Upper lobe of left lung (tissue), 6 donors: ENCODE measurements at regions not wholly inside any gene's neighbourhood (a gene's known extent, or its start where the extent isn't known, plus 50 kb on each side); places are given as distances from the start of the nearest gene placed in this dataset.

ENCODE experiments used
- ATAC-seq, 2 donors: fragments of 200-7000 bp; cut with Tn5 transposase; one replicate each; pipeline ENCODE4 v1.9.1; 2022; ENCODE audit warnings: mild to moderate bottlenecking in 2 of 2, moderate library complexity in 2 of 2; ENCODE audit not compliant: low FRiP score in 2 of 2
- DNase-seq, 2 donors: peaks; one replicate each; pipeline ENCODE4 v3.0.0-alpha.2; 2019 to 2020
- H3K27ac ChIP-seq, 4 donors: fragments of 200-600 bp; sonication (generic); one replicate each; pipeline ENCODE4 v1.5.1; 2016 to 2019
- H3K27me3 ChIP-seq, 4 donors: fragments of 200-600 bp; sonication (generic); one replicate each; pipeline ENCODE4 v1.5.1; 2017 to 2019
- H3K36me3 ChIP-seq, 4 donors: fragments of 200-600 bp; sonication (generic); one replicate each; pipeline ENCODE4 v1.5.1; 2016 to 2019
- H3K4me1 ChIP-seq, 4 donors: fragments of 200-600 bp; sonication (generic); one replicate each; pipeline ENCODE4 v1.5.1; 2018 to 2019
- H3K4me3 ChIP-seq, 4 donors: fragments of 200-600 bp; sonication (generic); one replicate each; pipeline ENCODE4 v1.5.1; 2017 to 2019; ENCODE audit warnings: mild to moderate bottlenecking in 2 of 4, moderate library complexity in 1 of 4
- H3K9me3 ChIP-seq, 4 donors: fragments of 200-600 bp; sonication (generic); one replicate each; pipeline ENCODE4 v1.5.1; 2018 to 2019
- CTCF ChIP-seq, 6 experiments: fragments of 450-650 bp in 4 of 6; fragments of 200-600 bp in 2 of 6; sonication (generic) in 2 of 6; IDR thresholded peaks; one replicate each; pipeline ENCODE4 v1.5.1; 2016 to 2019; ENCODE audit warnings: antibody characterized with exemption in 6 of 6
- EP300 ChIP-seq, 4 donors: sonication (generic); formaldehyde crosslinking; IDR thresholded peaks; one replicate each; pipeline ENCODE4 v1.5.1; 2017; ENCODE audit warnings: antibody characterized with exemption in 4 of 4, control low read depth in 2 of 4
- POLR2A ChIP-seq, 4 donors: fragments of 450-650 bp; IDR thresholded peaks; one replicate each; pipeline ENCODE4 v1.5.1; 2016 to 2017; ENCODE audit warnings: antibody characterized with exemption in 4 of 4, mild to moderate bottlenecking in 2 of 4
- POLR2AphosphoS5 ChIP-seq, 2 donors: sonication (generic); formaldehyde crosslinking; IDR thresholded peaks; one replicate each; pipeline ENCODE4 v1.5.1; 2017; ENCODE audit warnings: antibody characterized with exemption in 2 of 2
- WGBS, 2 donors: methylation state at CpG; one replicate each; pipeline ENCODE4 v1.1.5; 2017 to 2018; 5-methylcytosine and 5-hydroxymethylcytosine counted together
- donor health status: DM: no; HTN: no; CAD: no; lungs with moderate emphysema.
- donor health status: DM: no; HTN: yes; CAD: no; lungs with severe emphysema.

GRCh38 chr11:87604350-87604749 lies 566.6 kb downstream of the TMEM135 start:
- Histone ChIP-seq H3K4me3 (no peak overlapping the region), H3K9me3 (no peaks in the 10 kb centered on the region), H3K27me3 (no peaks in the 10 kb centered on the region), H3K36me3 (no peaks in the 10 kb centered on the region), H3K4me1 (no peaks in the 10 kb centered on the region), H3K27ac (no peak overlapping the region)
- no peak for DNase-seq
- no peak for ATAC-seq
- TF ChIP-seq POLR2AphosphoS5 (IDR thresholded peaks at IDR 0.05) (no peak), POLR2A (IDR thresholded peaks at IDR 0.05) (no peak), EP300 (IDR thresholded peaks at IDR 0.05) (no peak), CTCF (IDR thresholded peaks at IDR 0.05) (no peak)

- ATAC-seq (no peak), DNase-seq (no peak)
- TF ChIP-seq EP300 (IDR thresholded peaks at IDR 0.05) (no peak), POLR2A (IDR thresholded peaks at IDR 0.05) (no peak), CTCF (IDR thresholded peaks at IDR 0.05) (no peak), POLR2AphosphoS5 (IDR thresholded peaks at IDR 0.05) (no peak)
Measured at GRCh38 chr11:87603887-87604286, 566.2 kb downstream of the TMEM135 start.

GRCh38 chr11:87602776-87603175 lies 565.0 kb downstream of the TMEM135 start:
- H3K36me3 ChIP-seq, result no peaks in the 10 kb centered on the region
- no peak for TF ChIP-seq POLR2A (IDR thresholded peaks at IDR 0.05)
- no peak overlapping the region for H3K27ac ChIP-seq
- no peaks in the 10 kb centered on the region for H3K27me3 ChIP-seq
- no peak for ATAC-seq
- 85 to 100% methylated on average over 1 of the region's 1 CpG for WGBS, 2 donors
- H3K4me1 ChIP-seq, result no peaks in the 10 kb centered on the region
- no peaks in the 10 kb centered on the region for H3K9me3 ChIP-seq
- no peak for DNase-seq
- no peak overlapping the region for H3K4me3 ChIP-seq

More at GRCh38 chr11:87603887-87604286, 566.2 kb downstream of the TMEM135 start:
- Histone ChIP-seq H3K4me3 (no peak overlapping the region), H3K36me3 (no peaks in the 10 kb centered on the region), H3K27ac (no peak overlapping the region), H3K9me3 (no peaks in the 10 kb centered on the region), H3K4me1 (no peaks in the 10 kb centered on the region), H3K27me3 (no peaks in the 10 kb centered on the region)
- 96 to 100% methylated on average over 1 to 2 of the region's 2 CpGs for WGBS, 2 donors

- no peak overlapping the region for H3K4me3 ChIP-seq
- WGBS, 2 donors, result 58 to 73% methylated on average over 4 of the region's 4 CpGs
- no peaks in the 10 kb centered on the region for H3K9me3 ChIP-seq
- no peaks in the 10 kb centered on the region for H3K27me3 ChIP-seq
- no peaks in the 10 kb centered on the region for H3K36me3 ChIP-seq
- TF ChIP-seq EP300 (IDR thresholded peaks at IDR 0.05) (no peak), CTCF (IDR thresholded peaks at IDR 0.05) (no peak), POLR2AphosphoS5 (IDR thresholded peaks at IDR 0.05) (no peak), POLR2A (IDR thresholded peaks at IDR 0.05) (no peak)
- H3K27ac ChIP-seq, result no peak overlapping the region
- no peak for DNase-seq
- no peak for ATAC-seq
- H3K4me1 ChIP-seq, result no peaks in the 10 kb centered on the region
Measured at GRCh38 chr11:87600938-87601337, 563.2 kb downstream of the TMEM135 start.

- Histone ChIP-seq H3K27me3 (no peaks in the 10 kb centered on the region), H3K27ac (no peak overlapping the region), H3K4me3 (no peak overlapping the region), H3K9me3 (peaks cover 0 to 5% (median 0%) of the 10 kb centered on the region in 4 donors), H3K36me3 (no peaks in the 10 kb centered on the region), H3K4me1 (no peaks in the 10 kb centered on the region)
- DNase-seq (no peak), ATAC-seq (no peak)
- TF ChIP-seq CTCF (IDR thresholded peaks at IDR 0.05) (no peak), EP300 (IDR thresholded peaks at IDR 0.05) (no peak), POLR2A (IDR thresholded peaks at IDR 0.05) (no peak), POLR2AphosphoS5 (IDR thresholded peaks at IDR 0.05) (no peak)
Measured at GRCh38 chr11:87597725-87598124, 560.0 kb downstream of the TMEM135 start.
